NT2/D1 (cell line): ENCODE measurements at regions not wholly inside any gene's neighbourhood (a gene's known extent, or its start where the extent isn't known, plus 50 kb on each side); places are given as distances from the start of the nearest gene placed in this dataset.
A peak's percentile ranks its signal among the peaks of the same experiment; 100 is the strongest.

Experiments
- DNase-seq: peaks from one replicate; pipeline ENCODE4 v3.0.0-alpha.2; 2011; ENCODE audit warnings: low read depth, low spot score
- H3K27me3 ChIP-seq: 2 replicates; pipeline ENCODE4 v1.6.0; 2011; ENCODE audit warnings: mild to moderate bottlenecking; ENCODE audit not compliant: insufficient read length, insufficient read depth
- H3K36me3 ChIP-seq: 2 replicates; pipeline ENCODE4 v1.6.1; 2011; ENCODE audit warnings: mild to moderate bottlenecking, low read length, mixed read lengths; ENCODE audit not compliant: insufficient read depth, insufficient read length
- H3K4me1 ChIP-seq: 2 replicates; pipeline ENCODE4 v1.5.1; 2011; ENCODE audit not compliant: insufficient read depth, insufficient read length
- H3K4me3 ChIP-seq: 2 replicates; pipeline ENCODE4 v1.5.1; 2011; ENCODE audit warnings: low read depth; ENCODE audit not compliant: insufficient read length
- H3K9ac ChIP-seq: 2 replicates; pipeline ENCODE4 v1.6.0; 2011; ENCODE audit warnings: low read depth; ENCODE audit not compliant: insufficient read length
- H3K9me3 ChIP-seq: 2 replicates; pipeline ENCODE4 v1.5.1; 2011; ENCODE audit warnings: mild to moderate bottlenecking, low read length; ENCODE audit not compliant: insufficient read depth
- SUZ12 ChIP-seq: IDR thresholded peaks from 2 replicates; pipeline ENCODE4 v1.6.1; 2011; ENCODE audit not compliant: insufficient read length, insufficient read depth; ENCODE audit errors: extremely low read depth
- YY1 ChIP-seq: IDR thresholded peaks from 2 replicates; pipeline ENCODE4 v1.6.1; 2011; ENCODE audit not compliant: insufficient read length, insufficient read depth
- ZNF274 ChIP-seq: IDR thresholded peaks from 2 replicates; pipeline ENCODE4 v1.6.1; 2011; ENCODE audit warnings: mild to moderate bottlenecking, low read depth, low read length

DNA sequence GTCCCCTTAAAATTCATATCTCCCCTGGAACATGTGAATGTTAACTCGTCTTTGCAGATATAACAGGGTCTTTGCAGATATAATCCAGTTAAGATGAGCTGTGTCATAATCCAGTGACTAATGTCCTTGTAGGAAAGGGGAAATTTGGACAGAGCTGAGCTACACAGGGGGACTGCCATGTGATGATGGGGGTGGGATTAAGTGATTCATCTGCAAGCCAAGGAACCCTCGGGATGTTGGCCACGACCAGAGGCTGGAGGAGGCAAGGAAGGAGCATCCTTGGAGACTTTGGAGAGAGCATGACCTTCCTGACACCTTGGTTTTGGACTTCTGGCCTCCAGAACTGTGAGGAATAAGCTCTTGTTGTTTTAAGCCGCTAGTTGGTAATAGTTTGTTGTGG lies 153.9 kb upstream of the PCBD1 start:
- Histone ChIP-seq H3K4me1 (peaks cover 4% of the 10 kb centered on the region), H3K27me3 (peaks cover 7% of the 10 kb centered on the region), H3K4me3 (no peak overlapping the region), H3K36me3 (no peaks in the 10 kb centered on the region), H3K9ac (no peak overlapping the region), H3K9me3 (no peaks in the 10 kb centered on the region)
- no peak for DNase-seq
- no peak for TF ChIP-seq SUZ12
- TF ChIP-seq ZNF274: no peak
- TF ChIP-seq YY1: no peak

DNA sequence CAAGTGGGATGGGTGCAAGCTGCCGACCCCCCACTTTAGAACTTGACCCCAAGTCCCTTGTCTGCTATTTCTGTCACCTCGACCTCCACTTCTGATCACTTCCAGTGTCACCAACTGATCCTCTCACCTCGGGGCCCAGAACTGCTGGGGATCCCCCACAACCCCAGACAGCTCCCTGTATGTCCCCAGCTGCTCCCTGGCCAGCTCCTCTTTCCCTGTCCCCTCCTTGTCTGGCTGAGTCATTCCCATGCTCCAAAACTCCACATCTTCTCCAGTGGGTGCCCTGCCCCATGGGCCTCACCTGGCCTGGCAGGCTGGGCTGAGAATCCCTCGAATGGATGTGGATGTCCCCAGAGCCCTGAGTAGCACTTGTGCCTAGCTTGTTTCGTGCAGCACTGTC lies 154.3 kb upstream of the PCBD1 start:
- TF ChIP-seq SUZ12 (no peak), YY1 (no peak), ZNF274 (no peak)
- no peak for DNase-seq

DNA sequence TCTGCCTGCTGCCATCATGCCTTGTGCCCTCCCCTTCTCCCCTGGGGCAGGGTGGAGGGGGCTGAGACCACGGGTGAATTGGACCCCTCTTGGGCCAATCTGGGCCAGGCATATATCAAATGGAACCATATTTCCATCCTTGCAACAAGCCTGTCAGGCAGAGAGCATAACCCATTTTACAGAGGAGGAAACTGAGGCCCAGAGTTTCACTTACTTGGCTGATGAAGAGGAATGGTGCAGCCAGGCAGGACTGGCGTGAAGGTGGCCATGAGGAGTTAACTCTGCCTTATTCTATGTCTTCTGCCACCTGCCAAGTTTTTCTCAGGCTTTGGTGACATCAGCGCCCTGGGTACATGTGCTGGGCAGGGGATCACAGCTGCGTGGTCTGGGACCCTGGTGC lies 155.5 kb upstream of the PCBD1 start:
- Histone ChIP-seq H3K4me1 (peaks cover 4% of the 10 kb centered on the region), H3K9me3 (no peaks in the 10 kb centered on the region), H3K36me3 (no peaks in the 10 kb centered on the region), H3K9ac (no peak overlapping the region), H3K4me3 (no peak overlapping the region), H3K27me3 (peaks cover 7% of the 10 kb centered on the region)
- no peak for TF ChIP-seq ZNF274
- no peak for TF ChIP-seq YY1
- TF ChIP-seq SUZ12: no peak
- no peak for DNase-seq

More for the DNA sequence above, 154.3 kb upstream of the PCBD1 start:
- no peaks in the 10 kb centered on the region for H3K36me3 ChIP-seq
- H3K9ac ChIP-seq: no peak overlapping the region
- no peak overlapping the region for H3K4me3 ChIP-seq
- no peaks in the 10 kb centered on the region for H3K9me3 ChIP-seq
- H3K27me3 ChIP-seq: peaks cover 7% of the 10 kb centered on the region
- peaks cover 4% of the 10 kb centered on the region for H3K4me1 ChIP-seq

DNA sequence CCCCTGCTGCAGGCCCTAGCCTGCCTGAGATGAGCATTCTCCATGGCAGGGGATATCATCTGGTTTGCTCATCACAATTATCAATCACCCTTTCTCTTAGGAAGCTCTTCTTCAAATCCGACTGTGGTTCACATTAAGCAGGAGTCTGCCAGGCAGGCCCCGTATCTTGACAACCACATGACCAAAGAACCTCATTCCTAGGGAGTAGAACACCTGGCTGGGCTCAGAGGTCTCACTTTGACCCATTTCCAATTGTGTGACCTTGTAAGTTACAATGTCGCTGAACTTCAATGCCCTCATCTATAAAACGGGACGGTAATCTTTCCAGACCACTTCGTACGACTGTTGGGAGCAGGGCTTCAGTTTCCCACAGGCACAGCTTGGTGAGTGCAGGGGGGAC lies 156.4 kb upstream of the PCBD1 start:
- peaks cover 8% of the 10 kb centered on the region for H3K4me1 ChIP-seq
- no peak overlapping the region for H3K4me3 ChIP-seq
- peaks cover 7% of the 10 kb centered on the region for H3K27me3 ChIP-seq
- DNase-seq: no peak
- TF ChIP-seq ZNF274: no peak
- no peak overlapping the region for H3K9ac ChIP-seq
- no peaks in the 10 kb centered on the region for H3K36me3 ChIP-seq
- no peaks in the 10 kb centered on the region for H3K9me3 ChIP-seq

DNA sequence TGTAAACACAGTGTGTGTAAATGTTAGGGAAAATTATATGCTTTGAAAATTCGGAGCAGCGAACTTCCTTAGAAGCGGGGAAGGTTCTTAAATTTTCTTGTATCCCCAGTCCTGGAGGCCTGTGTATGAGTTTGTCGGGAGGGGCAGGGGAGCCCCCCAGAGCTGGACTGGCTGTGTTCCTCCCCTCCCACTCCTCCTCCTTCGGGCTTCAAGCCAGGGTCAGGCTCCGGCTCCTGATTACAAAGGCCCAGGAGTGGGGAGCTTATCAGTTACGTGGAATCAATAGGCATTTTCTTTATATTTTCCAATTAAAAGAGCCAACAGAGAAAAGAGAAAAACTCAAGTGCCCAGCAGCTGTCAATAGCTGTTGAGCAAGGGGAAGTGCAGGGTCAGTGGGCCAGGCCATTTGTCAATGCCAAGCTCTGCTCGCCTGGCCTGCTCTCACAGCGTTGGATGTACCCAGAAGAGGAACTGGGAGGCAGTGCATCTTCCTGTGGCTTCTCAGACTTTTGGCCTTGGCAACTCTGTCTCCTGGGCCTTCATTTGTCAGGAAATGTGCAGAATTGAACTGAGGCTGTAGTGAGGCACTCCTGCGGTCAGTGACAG lies 156.9 kb upstream of the PCBD1 start:
- Histone ChIP-seq H3K36me3 (no peaks in the 10 kb centered on the region), H3K27me3 (peaks cover 7% of the 10 kb centered on the region), H3K4me1 (peaks cover 9% of the 10 kb centered on the region), H3K9me3 (no peaks in the 10 kb centered on the region), H3K9ac (peak overlapping the region; percentile 21), H3K4me3 (no peak overlapping the region)
- TF ChIP-seq SUZ12 (no peak), ZNF274 (no peak), YY1 (no peak)
- no peak for DNase-seq

DNA sequence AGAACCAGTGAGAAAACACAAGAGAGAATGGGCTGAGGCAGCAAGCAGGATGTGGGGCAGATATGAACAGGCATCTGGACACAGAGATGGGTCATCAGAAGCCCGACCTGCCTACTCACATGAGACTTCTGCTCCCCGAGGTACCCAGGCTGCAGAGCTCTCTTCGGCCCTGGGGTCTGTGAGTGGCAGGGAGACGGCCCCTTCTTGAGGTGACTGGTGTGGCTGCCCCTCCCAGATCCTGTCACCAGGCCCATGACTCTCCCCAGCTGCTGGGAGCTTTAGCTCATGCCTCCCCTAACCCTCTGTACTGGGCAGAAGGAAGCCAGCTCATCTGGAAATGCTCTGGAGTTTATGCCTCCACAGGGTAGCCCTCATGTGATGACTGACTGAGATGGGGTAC lies 157.6 kb upstream of the PCBD1 start:
- Histone ChIP-seq H3K4me3 (no peak overlapping the region), H3K9ac (no peak overlapping the region), H3K4me1 (peaks cover 12% of the 10 kb centered on the region), H3K27me3 (peaks cover 7% of the 10 kb centered on the region), H3K36me3 (no peaks in the 10 kb centered on the region), H3K9me3 (no peaks in the 10 kb centered on the region)
- DNase-seq: no peak
- no peak for TF ChIP-seq YY1
- no peak for TF ChIP-seq ZNF274
- no peak for TF ChIP-seq SUZ12

DNA sequence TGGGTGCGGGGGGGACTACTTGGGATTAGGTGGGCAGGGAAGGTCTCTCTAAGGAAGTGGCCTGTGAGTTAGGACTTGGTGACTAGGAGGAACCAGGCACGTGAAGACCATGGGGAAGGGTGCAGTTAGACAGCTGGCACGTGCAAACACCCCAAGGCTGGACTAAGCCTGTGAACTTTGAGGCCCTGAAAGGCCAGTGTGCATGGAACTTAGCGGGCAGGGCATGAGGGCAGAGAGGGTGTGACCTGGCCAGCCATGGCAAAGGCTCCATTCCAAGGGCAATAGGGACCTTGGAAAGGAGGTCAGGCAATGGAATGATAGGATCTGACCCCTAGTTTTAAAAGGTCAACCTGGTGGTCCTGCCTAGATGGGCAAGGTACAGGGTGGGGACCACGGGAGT lies 158.4 kb upstream of the PCBD1 start:
- no peak for DNase-seq
- no peaks in the 10 kb centered on the region for H3K36me3 ChIP-seq
- peaks cover 7% of the 10 kb centered on the region for H3K27me3 ChIP-seq
- no peak overlapping the region for H3K9ac ChIP-seq
- no peaks in the 10 kb centered on the region for H3K9me3 ChIP-seq
- no peak for TF ChIP-seq YY1
- no peak for TF ChIP-seq ZNF274
- no peak for TF ChIP-seq SUZ12
- no peak overlapping the region for H3K4me3 ChIP-seq
- peaks cover 12% of the 10 kb centered on the region for H3K4me1 ChIP-seq

DNA sequence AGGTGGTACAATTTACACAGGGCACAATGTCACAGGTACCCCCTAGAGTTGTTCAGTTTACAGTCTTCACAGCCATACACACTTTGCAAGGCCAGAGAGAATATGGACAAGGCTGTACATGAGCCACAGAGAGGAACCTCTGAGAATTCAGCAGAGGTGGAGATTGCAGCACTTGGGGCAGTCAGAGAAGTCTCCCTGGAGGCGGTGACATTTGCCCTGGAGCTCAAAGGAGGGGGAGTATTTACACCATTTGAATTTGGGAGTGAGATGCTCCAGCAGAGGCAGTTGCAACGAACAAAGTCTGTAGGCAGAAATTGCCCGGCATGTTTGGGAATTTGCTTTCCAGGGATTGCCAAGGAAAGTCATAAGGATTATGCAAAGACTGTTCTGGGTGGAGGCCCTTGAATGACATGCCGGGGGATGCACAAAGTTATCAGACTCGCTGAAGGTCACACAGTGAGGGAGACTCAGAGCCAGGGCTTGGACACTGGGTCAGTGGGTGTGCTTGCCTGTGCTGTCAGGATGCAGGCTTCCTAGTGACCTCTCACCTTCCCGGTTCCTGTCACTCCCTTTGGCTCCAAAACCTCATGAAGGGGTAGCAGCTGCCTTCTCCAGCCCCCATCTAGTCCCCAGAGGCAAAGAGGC lies 160.7 kb upstream of the PCBD1 start:
- Histone ChIP-seq H3K27me3 (peaks cover 4% of the 10 kb centered on the region), H3K4me3 (no peak overlapping the region), H3K9me3 (no peaks in the 10 kb centered on the region), H3K4me1 (peaks cover 12% of the 10 kb centered on the region), H3K36me3 (no peaks in the 10 kb centered on the region), H3K9ac (no peak overlapping the region)
- DNase-seq: no peak
- no peak for TF ChIP-seq YY1
- no peak for TF ChIP-seq ZNF274
- no peak for TF ChIP-seq SUZ12
